ENCODE measurements at regions not wholly inside any gene's neighbourhood (a gene's known extent, or its start where the extent isn't known, plus 50 kb on each side); places are given as distances from the start of the nearest gene placed in this dataset.

DNA sequence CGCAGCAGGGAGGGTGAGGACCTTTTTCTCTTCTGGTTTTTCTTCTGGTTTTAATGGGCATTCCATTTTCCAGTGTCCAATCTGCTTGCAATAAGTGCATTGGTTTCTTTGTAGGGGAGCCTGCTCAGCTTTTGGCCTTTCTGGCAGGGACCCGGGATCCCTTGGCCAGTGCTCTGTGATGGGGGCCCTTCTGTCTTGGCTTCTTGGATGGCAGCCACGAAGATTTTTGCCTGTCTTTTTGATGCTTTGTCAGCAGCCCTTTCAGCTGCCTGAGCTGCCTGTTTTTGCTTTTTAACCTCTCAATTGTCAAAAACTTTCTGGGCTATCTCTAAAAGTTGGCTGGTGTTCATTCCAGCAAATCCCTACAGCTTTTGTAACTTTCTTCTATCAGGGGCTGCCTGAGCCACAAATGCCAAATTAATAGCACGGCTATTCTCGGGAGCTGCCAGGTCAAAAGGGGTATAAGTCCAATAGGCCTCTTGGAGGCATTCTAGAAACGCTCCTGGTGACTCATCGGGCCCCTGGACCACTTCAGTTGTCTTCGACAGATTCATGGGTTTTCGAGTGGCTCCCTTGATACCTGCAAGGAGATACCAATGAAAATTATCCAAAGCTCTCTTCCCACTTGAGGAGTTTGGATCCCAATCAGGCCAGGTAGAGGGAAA lies 179.9 kb upstream of the MBL2 start:
- Histone ChIP-seq H4K20me1 (ENCODE audit: insufficient read depth) (no peaks in the 10 kb centered on the region), H3K4me3 (no peak overlapping the region), H3K4me2 (no peak overlapping the region), H3K27me3 (ENCODE audit: insufficient read depth, low read depth) (no peaks in the 10 kb centered on the region), H3K9me3 (ENCODE audit: insufficient read depth, low read depth) (no peaks in the 10 kb centered on the region), H3K9me2 (ENCODE audit: insufficient read depth) (no peaks in the 10 kb centered on the region), H3K27ac (no peak overlapping the region), H3F3A (ENCODE audit: insufficient read depth, low read depth) (no peaks in the 10 kb centered on the region), H2AFZ (no peak overlapping the region), H3K79me2 (ENCODE audit: low read depth) (no peaks in the 10 kb centered on the region), H3K4me1 (replicated peaks; ENCODE audit: insufficient read depth) (no peaks in the 10 kb centered on the region), H3K36me3 (ENCODE audit: low read depth) (no peaks in the 10 kb centered on the region)
- BruUV-seq (replicated peaks): no TSS peak
- no peak for DNase-seq
- ChIA-PET CTCF (no interaction called here), POLR2A (ENCODE audit: unreplicated experiment) (no interaction called here)
- TF ChIP-seq, protein P1, sequence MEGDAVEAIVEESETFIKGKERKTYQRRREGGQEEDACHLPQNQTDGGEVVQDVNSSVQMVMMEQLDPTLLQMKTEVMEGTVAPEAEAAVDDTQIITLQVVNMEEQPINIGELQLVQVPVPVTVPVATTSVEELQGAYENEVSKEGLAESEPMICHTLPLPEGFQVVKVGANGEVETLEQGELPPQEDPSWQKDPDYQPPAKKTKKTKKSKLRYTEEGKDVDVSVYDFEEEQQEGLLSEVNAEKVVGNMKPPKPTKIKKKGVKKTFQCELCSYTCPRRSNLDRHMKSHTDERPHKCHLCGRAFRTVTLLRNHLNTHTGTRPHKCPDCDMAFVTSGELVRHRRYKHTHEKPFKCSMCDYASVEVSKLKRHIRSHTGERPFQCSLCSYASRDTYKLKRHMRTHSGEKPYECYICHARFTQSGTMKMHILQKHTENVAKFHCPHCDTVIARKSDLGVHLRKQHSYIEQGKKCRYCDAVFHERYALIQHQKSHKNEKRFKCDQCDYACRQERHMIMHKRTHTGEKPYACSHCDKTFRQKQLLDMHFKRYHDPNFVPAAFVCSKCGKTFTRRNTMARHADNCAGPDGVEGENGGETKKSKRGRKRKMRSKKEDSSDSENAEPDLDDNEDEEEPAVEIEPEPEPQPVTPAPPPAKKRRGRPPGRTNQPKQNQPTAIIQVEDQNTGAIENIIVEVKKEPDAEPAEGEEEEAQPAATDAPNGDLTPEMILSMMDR (conservative IDR thresholded peaks at IDR 0.05): no peak
- TF ChIP-seq EZH2 (IDR thresholded peaks at IDR 0.05; ENCODE audit: low read depth): no peak
- intact Hi-C loops (cut with micrococcal nuclease; ENCODE audit: unreplicated experiment): loop anchor here (10.0 kb wide), 1 partner anchor 222 kb away; no protein-coding TSS in a partner anchor

DNA sequence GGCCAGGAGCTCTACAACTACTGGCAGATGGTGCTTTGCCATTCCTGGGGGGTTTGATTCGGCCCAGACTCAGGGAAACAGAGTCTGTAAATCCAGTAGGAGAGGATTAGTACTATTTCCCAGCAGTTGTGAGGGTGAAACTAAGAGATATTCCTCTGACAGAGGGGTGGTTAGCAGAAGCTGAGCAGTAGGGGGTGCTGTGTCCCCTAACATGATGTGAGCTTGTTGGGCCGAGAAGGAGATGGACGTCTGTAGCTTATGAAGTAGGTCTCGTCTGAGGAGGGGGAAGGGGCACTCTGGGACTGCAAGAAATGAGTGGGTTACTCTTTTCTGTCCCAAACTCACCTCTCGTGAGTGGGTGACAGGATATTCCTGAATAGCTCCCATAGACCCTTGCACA lies 179.2 kb upstream of the MBL2 start:
- intact Hi-C loops (cut with micrococcal nuclease; ENCODE audit: unreplicated experiment): loop anchor here (10.0 kb wide), 1 partner anchor 223 kb away; no protein-coding TSS in a partner anchor
- ChIA-PET POLR2A (ENCODE audit: unreplicated experiment) (no interaction called here), CTCF (no interaction called here)
- Histone ChIP-seq H3K4me3 (no peak overlapping the region), H2AFZ (no peak overlapping the region), H3K9me3 (ENCODE audit: insufficient read depth, low read depth) (no peaks in the 10 kb centered on the region), H3K36me3 (ENCODE audit: low read depth) (no peaks in the 10 kb centered on the region), H3K27me3 (ENCODE audit: insufficient read depth, low read depth) (no peaks in the 10 kb centered on the region), H3K4me1 (replicated peaks; ENCODE audit: insufficient read depth) (no peaks in the 10 kb centered on the region), H3F3A (ENCODE audit: insufficient read depth, low read depth) (no peaks in the 10 kb centered on the region), H3K4me2 (no peak overlapping the region), H3K9me2 (ENCODE audit: insufficient read depth) (no peaks in the 10 kb centered on the region), H3K27ac (no peak overlapping the region), H4K20me1 (ENCODE audit: insufficient read depth) (no peaks in the 10 kb centered on the region), H3K79me2 (ENCODE audit: low read depth) (no peaks in the 10 kb centered on the region)
- BruUV-seq (replicated peaks): no TSS peak
- DNase-seq: peak in 1 of 2 experiments; percentile 45
- no peak for TF ChIP-seq EZH2 (IDR thresholded peaks at IDR 0.05; ENCODE audit: low read depth)
- TF ChIP-seq, protein P1 (conservative IDR thresholded peaks at IDR 0.05): peak; percentile 56

DNA sequence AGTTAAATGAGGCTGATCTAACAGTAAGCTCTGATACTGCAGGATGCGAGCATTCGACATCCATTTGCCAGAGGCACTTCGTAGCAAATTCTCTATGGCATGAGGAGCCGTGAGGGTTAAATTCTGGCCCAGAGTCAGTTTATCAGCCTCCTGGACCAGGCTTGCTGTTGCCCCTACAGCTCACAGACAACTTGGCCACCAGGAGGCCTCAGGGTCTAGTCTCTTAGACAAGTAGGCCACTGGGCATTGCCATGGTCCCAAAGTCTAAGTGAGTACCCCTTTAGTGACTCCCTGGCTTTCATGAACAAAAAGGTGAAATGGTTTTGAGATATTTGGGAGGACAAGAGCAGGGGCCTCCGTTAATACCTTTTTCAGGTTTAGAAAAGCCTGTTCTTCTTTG lies 178.0 kb upstream of the MBL2 start:
- no peaks in the 10 kb centered on the region for H3K4me1 ChIP-seq (replicated peaks; ENCODE audit: insufficient read depth)
- intact Hi-C loops (cut with micrococcal nuclease; ENCODE audit: unreplicated experiment): loop anchor here (10.0 kb wide), 1 partner anchor 224 kb away; no protein-coding TSS in a partner anchor
- no peak overlapping the region for H3K27ac ChIP-seq
- no peak overlapping the region for H2AFZ ChIP-seq
- H3K4me2 ChIP-seq: no peak overlapping the region
- H3K4me3 ChIP-seq: no peak overlapping the region
- H3K9me2 ChIP-seq (ENCODE audit: insufficient read depth): no peaks in the 10 kb centered on the region
- no peaks in the 10 kb centered on the region for H3F3A ChIP-seq (ENCODE audit: insufficient read depth, low read depth)
- no TSS peak for BruUV-seq (replicated peaks)
- no peaks in the 10 kb centered on the region for H3K36me3 ChIP-seq (ENCODE audit: low read depth)
- ChIA-PET CTCF (no interaction called here), POLR2A (ENCODE audit: unreplicated experiment) (no interaction called here)
- H3K27me3 ChIP-seq (ENCODE audit: insufficient read depth, low read depth): no peaks in the 10 kb centered on the region
- no peaks in the 10 kb centered on the region for H4K20me1 ChIP-seq (ENCODE audit: insufficient read depth)
- no peaks in the 10 kb centered on the region for H3K9me3 ChIP-seq (ENCODE audit: insufficient read depth, low read depth)
- no peaks in the 10 kb centered on the region for H3K79me2 ChIP-seq (ENCODE audit: low read depth)
- TF ChIP-seq EZH2 (IDR thresholded peaks at IDR 0.05; ENCODE audit: low read depth): no peak
- TF ChIP-seq, protein P1 (conservative IDR thresholded peaks at IDR 0.05): no peak
- DNase-seq: no peak
